ENCODE measurements at regions not wholly inside any gene's neighbourhood (a gene's known extent, or its start where the extent isn't known, plus 50 kb on each side); places are given as distances from the start of the nearest gene placed in this dataset.
A peak's percentile ranks its signal among the peaks of the same experiment; 100 is the strongest.

DNA sequence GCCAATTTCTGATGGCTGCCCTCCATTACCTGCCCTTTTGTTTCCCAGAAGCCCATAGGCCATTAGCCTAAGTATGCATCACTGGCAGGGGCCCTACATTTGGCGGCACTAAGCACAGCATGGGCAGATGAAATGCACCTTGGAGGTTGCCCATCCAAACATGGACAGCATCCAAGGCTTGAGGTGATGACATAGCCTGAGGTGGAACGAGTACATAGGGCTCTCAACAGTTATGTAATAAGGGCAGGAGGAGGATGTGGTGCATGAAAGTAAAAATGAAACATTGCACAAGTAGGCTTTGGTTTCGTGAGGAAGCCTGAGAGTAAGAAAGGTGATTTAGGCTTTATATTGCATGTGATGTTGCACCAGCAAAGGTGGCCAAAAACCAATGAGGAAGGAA, 148.1 kb downstream of the FAM76B start:
- intact Hi-C loops (cut with DNase I) = no loop called here
- no peaks in the 10 kb centered on the region for H3K27me3 ChIP-seq
- DNase-seq = peak; percentile 21 to 66 (median 37)
- TF ChIP-seq EP300 (IDR thresholded peaks at IDR 0.05) (no peak), POLR2A (IDR thresholded peaks at IDR 0.05) (no peak), CTCF (IDR thresholded peaks at IDR 0.05) (no peak)
- no peaks in the 10 kb centered on the region for H3K9me3 ChIP-seq
- H3K27ac ChIP-seq = no peak overlapping the region
- WGBS, 3 donors = 53 to 62% (median 59%) methylated on average over 3 of the region's 3 CpGs
- no peak overlapping the region for H3K4me3 ChIP-seq
- no peaks in the 10 kb centered on the region for H3K36me3 ChIP-seq
- H3K4me1 ChIP-seq (ENCODE audit: insufficient read depth) = peaks cover 2% of the 10 kb centered on the region

DNA sequence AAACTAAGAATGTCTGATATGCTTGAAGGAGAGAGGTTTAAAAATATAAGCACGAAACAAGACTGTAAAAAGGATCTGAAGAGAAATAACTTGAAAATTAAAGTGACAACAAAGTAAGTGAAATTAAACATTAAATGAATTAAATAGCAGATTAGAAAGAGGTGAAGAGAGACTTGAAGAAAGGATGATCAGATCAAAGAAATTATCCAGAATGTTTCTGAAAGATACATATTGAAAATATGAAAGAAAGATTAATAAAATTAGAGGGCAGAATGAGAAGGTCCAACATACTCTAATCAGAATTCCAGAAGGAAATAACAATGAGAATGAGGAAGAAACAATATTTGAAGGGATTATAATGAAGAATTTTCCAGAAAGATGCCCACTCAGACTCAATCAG, 151.1 kb downstream of the FAM76B start:
- 94 to 98% (median 97%) methylated on average over 1 of the region's 1 CpG for WGBS, 3 donors
- no peaks in the 10 kb centered on the region for H3K36me3 ChIP-seq
- peaks cover 2% of the 10 kb centered on the region for H3K4me1 ChIP-seq (ENCODE audit: insufficient read depth)
- H3K9me3 ChIP-seq = no peaks in the 10 kb centered on the region
- TF ChIP-seq CTCF (IDR thresholded peaks at IDR 0.05) (no peak), EP300 (IDR thresholded peaks at IDR 0.05) (no peak), POLR2A (IDR thresholded peaks at IDR 0.05) (no peak)
- H3K27ac ChIP-seq = no peak overlapping the region
- intact Hi-C loops (cut with DNase I) = no loop called here
- H3K27me3 ChIP-seq = no peaks in the 10 kb centered on the region
- no peak overlapping the region for H3K4me3 ChIP-seq
- DNase-seq = no peak

DNA sequence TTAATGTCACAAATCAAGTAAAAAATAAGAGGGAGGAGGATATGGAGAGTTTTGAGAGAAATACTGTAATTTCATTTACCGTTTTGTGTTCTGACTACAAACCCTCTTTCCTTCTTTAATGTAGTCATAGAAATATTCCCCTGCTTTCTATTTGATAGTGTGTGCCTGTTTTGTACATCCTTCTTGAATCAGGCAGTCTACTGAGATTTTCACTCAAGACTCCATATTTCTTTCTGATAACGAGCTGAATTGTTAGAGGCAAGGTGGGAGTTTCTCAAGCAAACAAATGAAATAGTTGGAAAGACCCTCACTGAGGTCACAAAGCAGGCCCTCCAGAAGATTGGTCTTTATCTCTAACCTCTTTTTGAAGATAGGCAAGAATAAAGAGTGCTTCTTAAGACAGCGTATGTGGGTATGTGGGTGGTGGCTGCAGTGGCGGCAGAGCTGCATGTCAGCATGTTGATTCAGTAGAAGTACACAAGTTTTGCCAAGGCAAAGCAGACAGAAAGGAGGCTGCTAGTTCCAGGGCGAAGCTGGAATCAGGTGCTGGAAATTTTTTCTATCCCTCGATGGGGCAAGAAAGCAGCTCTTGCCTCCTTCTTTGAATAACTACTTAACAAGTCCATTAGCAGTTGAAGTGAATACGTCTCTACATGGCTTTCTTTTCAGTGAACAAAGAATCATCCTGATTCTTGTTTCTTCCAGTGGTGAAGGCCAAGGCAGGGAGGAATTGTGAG, 164.2 kb downstream of the FAM76B start:
- Histone ChIP-seq H3K4me1 (ENCODE audit: insufficient read depth) (no peaks in the 10 kb centered on the region), H3K4me3 (no peak overlapping the region), H3K36me3 (no peaks in the 10 kb centered on the region), H3K9me3 (no peaks in the 10 kb centered on the region), H3K27me3 (no peaks in the 10 kb centered on the region), H3K27ac (no peak overlapping the region)
- 44 to 51% (median 49%) methylated on average over 7 of the region's 7 CpGs for WGBS, 3 donors
- intact Hi-C loops (cut with DNase I) = no loop called here
- TF ChIP-seq POLR2A (IDR thresholded peaks at IDR 0.05) = no peak
- no peak for TF ChIP-seq CTCF (IDR thresholded peaks at IDR 0.05)
- TF ChIP-seq EP300 (IDR thresholded peaks at IDR 0.05) = no peak
- DNase-seq = no peak

- TF ChIP-seq POLR2A (IDR thresholded peaks at IDR 0.05) (no peak), EP300 (IDR thresholded peaks at IDR 0.05) (no peak), CTCF (IDR thresholded peaks at IDR 0.05) (no peak)
- intact Hi-C loops (cut with DNase I) = no loop called here
- Histone ChIP-seq H3K4me1 (ENCODE audit: insufficient read depth) (no peaks in the 10 kb centered on the region), H3K4me3 (no peak overlapping the region), H3K27me3 (no peaks in the 10 kb centered on the region), H3K27ac (no peak overlapping the region), H3K9me3 (no peaks in the 10 kb centered on the region), H3K36me3 (no peaks in the 10 kb centered on the region)
- WGBS, 3 donors = 81 to 91% (median 85%) methylated on average over 1 of the region's 1 CpG
- no peak for DNase-seq
These were observed 173.3 kb downstream of the FAM76B start for GRCh38 chr11:95616256-95616804.

All from ovary (tissue), 7 donors.